Panc1 (cell line): ENCODE measurements at regions not wholly inside any gene's neighbourhood (a gene's known extent, or its start where the extent isn't known, plus 50 kb on each side); places are given as distances from the start of the nearest gene placed in this dataset.

Experiments
- ATAC-seq: fragments of 200-7000 bp; cut with Tn5 transposase; 2 replicates; pipeline ENCODE4 v1.9.1; 2020; ENCODE audit warnings: mild to moderate bottlenecking, moderate library complexity
- BruUV-seq: library from RNA; stranded (reverse); fragments of 400-500 nt; replicated peaks from 2 replicates; lab custom pipeline; 2021; lab: Mats Ljungman, UMichigan
- CTCF ChIA-PET: fragments of 300-600 bp; sonication (Branson Sonifier 250); formaldehyde crosslinking; loops from one replicate; lab custom pipeline; 2022; ENCODE audit warnings: antibody characterized with exemption; lab: Charles Lee
- POLR2A ChIA-PET: fragments of 300-600 bp; sonication (Branson Sonifier 250); formaldehyde crosslinking; loops from one replicate; lab custom pipeline; 2022; ENCODE audit warnings: antibody characterized with exemption; lab: Charles Lee
- DNase-seq: peaks from one replicate; pipeline ENCODE4 v3.0.0-alpha.2; 2010; ENCODE audit warnings: low read depth, low spot score
- H3K27ac ChIP-seq: 2 replicates; pipeline ENCODE4 v1.5.1; 2011; ENCODE audit warnings: mild to moderate bottlenecking, low read length, inconsistent platforms
- H3K27me3 ChIP-seq: fragments of 200-500 bp; sonication (Bioruptor generic); 2 replicates; pipeline ENCODE4 v1.6.0; 2014; ENCODE audit warnings: low read length, inconsistent platforms; ENCODE audit not compliant: control insufficient read depth, insufficient read depth
- H3K36me3 ChIP-seq: fragments of 200-500 bp; sonication (Bioruptor generic); 2 replicates; pipeline ENCODE4 v1.5.1; 2014; ENCODE audit warnings: inconsistent platforms, mild to moderate bottlenecking, low read length, moderate library complexity; ENCODE audit not compliant: control insufficient read depth, insufficient read depth
- H3K4me1 ChIP-seq: 2 replicates; pipeline ENCODE4 v1.5.1; 2011; ENCODE audit warnings: inconsistent platforms, mild to moderate bottlenecking, low read length, moderate library complexity; ENCODE audit not compliant: control insufficient read depth, insufficient read depth
- H3K4me3 ChIP-seq, 2 experiments: 2 replicates each; pipeline ENCODE4 v1.5.1; 2011 to 2012; ENCODE audit warnings: low read depth in 2 of 2, low read length in 2 of 2, mild to moderate bottlenecking in 2 of 2, inconsistent platforms in 1 of 2, moderate library complexity in 1 of 2
- H3K9me3 ChIP-seq: fragments of 200-500 bp; sonication (Bioruptor generic); 2 replicates; pipeline ENCODE4 v1.5.1; 2014; ENCODE audit warnings: low read depth, mild to moderate bottlenecking, inconsistent platforms, low read length, moderate library complexity; ENCODE audit not compliant: control insufficient read depth, insufficient read depth
- CTCF ChIP-seq: fragments of 450-650 bp; IDR thresholded peaks from 2 replicates; pipeline ENCODE4 v1.5.1; 2017; ENCODE audit warnings: mild to moderate bottlenecking
- POLR2AphosphoS5 ChIP-seq: IDR thresholded peaks from 2 replicates; pipeline ENCODE4 v1.6.1; 2012; ENCODE audit warnings: mild to moderate bottlenecking, low read depth, low read length, moderate library complexity
- REST ChIP-seq, 2 experiments: IDR thresholded peaks; 2 replicates each; pipeline ENCODE4 v1.6.1; 2011 to 2012; ENCODE audit warnings: low read depth in 2 of 2, control low read depth in 1 of 2, low read length in 1 of 2, mild to moderate bottlenecking in 1 of 2, moderate library complexity in 1 of 2; ENCODE audit not compliant: insufficient read depth in 1 of 2
- SIN3A ChIP-seq: IDR thresholded peaks from 2 replicates; pipeline ENCODE4 v1.6.1; 2012; ENCODE audit warnings: low read depth, mild to moderate bottlenecking, low read length, moderate library complexity, borderline replicate concordance; ENCODE audit not compliant: insufficient read depth
- TCF7L2 ChIP-seq: IDR thresholded peaks from 2 replicates; pipeline ENCODE4 v1.6.1; 2011; ENCODE audit warnings: mild to moderate bottlenecking, low read depth, low read length, inconsistent platforms
- in situ Hi-C: cut with HindIII; loops from 2 replicates; pipeline ENCODE4 v1.10.0; 2016; ENCODE audit warnings: low sequenced_read_pairs, low pct_unique_long_range_greater_than_20kb
- intact Hi-C: fragments of 100-400 bp; cut with micrococcal nuclease; formaldehyde crosslinking; loops from one replicate; pipeline ENCODE4 v1.10.0; 2022; ENCODE audit not compliant: unreplicated experiment

GRCh38 chr10:125266541-125266940, 106.2 kb upstream of the CTBP2 start:
- TF ChIP-seq REST (IDR thresholded peaks at IDR 0.05; ENCODE audit: insufficient read depth in 1 of 2, low read depth in 2 of 2, low read length in 1 of 2) (no peak), TCF7L2 (no peak), CTCF (no peak), SIN3A (no peak), POLR2AphosphoS5 (no peak)
- peaks cover 8% of the 10 kb centered on the region; the same call in 1 of the 2 replicates for H3K4me1 ChIP-seq
- in situ Hi-C loops (no loop called here), intact Hi-C loops (no loop called here)
- ATAC-seq, result no peak
- H3K36me3 ChIP-seq, result no peaks in the 10 kb centered on the region
- DNase-seq, result no peak
- CTCF ChIA-PET, result no interaction called here
- no peaks in the 10 kb centered on the region for H3K9me3 ChIP-seq
- no peak overlapping the region for H3K27ac ChIP-seq
- POLR2A ChIA-PET, result no interaction called here
- no TSS peak for BruUV-seq
- H3K27me3 ChIP-seq, result no peaks in the 10 kb centered on the region
- no peak overlapping the region for H3K4me3 ChIP-seq

GRCh38 chr10:125265579-125265955, 105.2 kb upstream of the CTBP2 start:
- in situ Hi-C loops (no loop called here), intact Hi-C loops (no loop called here)
- BruUV-seq, result no TSS peak
- no peak for DNase-seq
- ChIA-PET CTCF (interaction anchor here (0.5 kb wide), 1 partner anchor 866 kb away, joined by 4 read pairs; no protein-coding TSS in a partner anchor), POLR2A (no interaction called here)
- TF ChIP-seq TCF7L2, result no peak
- no peak for TF ChIP-seq SIN3A
- TF ChIP-seq POLR2AphosphoS5, result no peak
- TF ChIP-seq CTCF, result no peak
- TF ChIP-seq REST (IDR thresholded peaks at IDR 0.05; ENCODE audit: insufficient read depth in 1 of 2, low read depth in 2 of 2, low read length in 1 of 2), result no peak
- peak; percentile 24 for ATAC-seq
- Histone ChIP-seq H3K4me1 (peaks cover 8% of the 10 kb centered on the region; the same call in 1 of the 2 replicates), H3K4me3 (no peak overlapping the region), H3K27me3 (no peaks in the 10 kb centered on the region), H3K9me3 (no peaks in the 10 kb centered on the region), H3K36me3 (no peaks in the 10 kb centered on the region), H3K27ac (no peak overlapping the region)
